Fibroblast of skin of right biceps (primary cell): ENCODE measurements at regions not wholly inside any gene's neighbourhood (a gene's known extent, or its start where the extent isn't known, plus 50 kb on each side); places are given as distances from the start of the nearest gene placed in this dataset.
"Not testable (repeated sequence)": the region's sequence is repeated elsewhere in the genome, so short reads cannot be mapped to it uniquely, and the experiment has no call there.

Source experiments
- DNase-seq: peaks from one replicate; pipeline ENCODE4 v3.0.0-alpha.2; 2013

DNA sequence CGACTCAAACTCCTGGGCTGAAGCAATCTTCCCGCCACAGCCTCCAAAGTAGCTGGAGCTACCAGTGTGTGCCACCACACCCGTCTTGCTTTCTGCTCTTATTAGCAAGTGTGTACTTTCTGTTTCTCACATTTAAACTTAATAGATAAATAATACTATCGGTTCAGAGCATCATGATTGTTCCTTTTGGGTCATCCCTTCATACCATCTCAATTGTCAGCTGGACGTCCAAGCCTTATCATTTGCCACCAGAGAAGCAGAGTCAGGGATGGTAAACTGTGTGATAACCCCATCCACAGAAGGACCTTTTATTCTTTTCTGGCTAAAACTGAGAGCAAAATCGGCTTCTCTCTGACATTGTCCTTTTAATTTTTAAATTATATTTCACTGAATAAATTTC is 279.8 kb upstream of the GOT2 start:
- DNase-seq = no peak

DNA sequence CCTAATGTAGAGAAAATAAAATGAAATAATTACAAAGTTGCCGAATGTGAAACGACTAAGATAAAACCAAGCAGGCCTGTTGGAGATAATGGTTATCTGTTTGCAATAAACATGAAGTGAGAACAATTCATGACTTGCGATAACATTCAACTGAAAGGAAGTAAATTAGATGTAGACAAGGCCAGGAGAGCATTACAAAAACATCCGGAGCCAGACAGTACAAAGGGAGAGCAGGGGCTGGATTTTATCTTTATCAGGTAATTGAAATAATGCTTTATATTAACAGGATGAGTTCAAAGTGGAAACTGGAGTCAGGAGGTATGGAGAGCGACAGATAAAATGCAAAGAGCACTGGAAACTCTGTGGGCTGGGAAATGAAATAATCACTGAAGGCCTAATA is 265.6 kb upstream of the GOT2 start:
- DNase-seq = no peak

DNA sequence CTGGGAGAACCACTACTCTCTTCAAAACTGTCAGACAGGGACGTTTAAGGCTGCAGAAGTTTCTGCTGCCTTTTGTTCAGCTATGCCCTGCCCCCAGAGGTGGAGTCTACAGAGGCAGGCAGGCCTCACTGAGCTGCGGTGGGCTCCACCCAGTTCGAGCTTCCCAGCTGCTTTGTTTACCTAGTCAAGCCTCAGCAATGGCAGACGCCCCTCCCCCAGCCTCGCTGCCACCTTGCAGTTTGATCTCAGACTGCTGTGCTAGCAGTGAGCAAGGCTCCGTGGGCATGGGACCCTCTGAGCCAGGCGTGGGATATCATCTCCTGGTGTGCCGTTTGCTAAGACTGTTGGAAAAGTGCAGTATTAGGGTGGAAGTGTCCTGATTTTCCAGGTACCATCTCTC is 258.6 kb upstream of the GOT2 start:
- not testable (repeated sequence) for DNase-seq

DNA sequence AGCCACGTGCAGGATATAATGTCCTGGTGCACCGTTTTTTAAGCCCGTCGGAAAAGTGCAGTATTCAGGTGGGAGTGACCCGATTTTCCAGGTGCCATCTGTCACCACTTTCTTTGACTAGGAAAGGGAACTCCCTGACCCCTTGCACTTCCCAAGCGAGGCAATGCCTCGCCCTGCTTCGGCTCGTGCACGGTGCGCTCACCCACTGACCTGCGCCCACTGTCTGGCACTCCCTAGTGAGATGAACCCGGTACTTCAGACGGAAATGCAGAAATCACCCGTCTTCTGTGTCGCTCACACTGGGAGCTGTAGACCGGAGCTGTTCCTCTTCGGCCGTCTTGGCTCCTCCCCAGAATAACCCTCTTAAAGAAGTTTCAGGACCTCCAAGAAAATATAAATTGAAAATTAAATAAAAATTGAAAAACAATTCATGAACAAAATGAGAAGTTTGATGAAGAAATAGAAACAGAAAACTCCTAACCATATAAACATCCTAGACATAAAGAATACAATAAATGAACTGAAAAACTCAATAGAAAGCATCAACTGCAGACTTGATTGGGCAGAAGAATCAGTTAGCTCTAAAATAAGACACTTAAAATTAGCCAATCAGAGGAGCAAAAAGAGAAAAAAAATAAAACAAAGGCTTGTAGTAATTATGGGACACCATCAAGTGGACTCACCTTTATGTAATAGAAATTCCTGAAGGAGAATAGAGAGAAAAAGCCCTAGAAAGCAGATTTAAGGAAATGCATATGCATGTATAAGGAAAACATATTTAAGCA is 249.3 kb upstream of the GOT2 start:
- not testable (repeated sequence) for DNase-seq

DNA sequence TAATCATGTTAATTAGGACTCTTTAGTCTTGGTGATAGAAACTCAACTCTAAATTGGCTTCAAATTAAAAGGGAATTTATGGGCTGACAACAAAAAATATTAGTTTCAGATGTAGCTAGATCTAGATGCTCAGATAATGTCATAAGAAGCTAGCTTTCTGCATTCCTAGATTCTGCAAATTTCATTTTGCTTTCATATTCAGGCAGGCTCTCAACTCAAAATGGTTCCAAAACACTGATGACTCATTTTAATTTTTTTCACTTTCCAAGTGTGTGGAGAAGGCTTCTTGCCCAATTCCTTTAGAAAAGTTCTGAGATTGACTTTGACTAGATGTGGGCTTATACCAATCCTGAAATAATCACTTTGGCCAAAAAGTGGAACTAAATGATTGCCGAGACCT is 236.7 kb upstream of the GOT2 start:
- peak; percentile 58 for DNase-seq

DNA sequence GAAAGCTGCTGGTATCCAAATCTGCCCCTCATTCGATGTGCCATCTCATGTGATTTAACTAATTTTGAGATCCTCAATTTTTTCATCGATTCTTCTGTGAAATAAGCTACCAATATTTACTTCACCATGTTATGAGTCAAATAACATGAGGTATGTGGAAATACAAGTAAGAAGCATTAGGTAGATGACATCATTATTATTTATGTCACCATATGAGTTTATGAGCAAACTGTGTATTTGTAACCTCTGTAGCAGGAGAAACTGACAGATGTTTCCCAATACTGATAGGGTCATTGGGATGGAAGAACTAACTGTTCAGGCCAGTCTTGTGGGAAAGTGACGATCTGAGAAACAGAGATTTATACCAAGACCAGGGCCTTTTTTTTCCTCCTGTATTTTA is 229.4 kb upstream of the GOT2 start:
- DNase-seq = no peak

DNA sequence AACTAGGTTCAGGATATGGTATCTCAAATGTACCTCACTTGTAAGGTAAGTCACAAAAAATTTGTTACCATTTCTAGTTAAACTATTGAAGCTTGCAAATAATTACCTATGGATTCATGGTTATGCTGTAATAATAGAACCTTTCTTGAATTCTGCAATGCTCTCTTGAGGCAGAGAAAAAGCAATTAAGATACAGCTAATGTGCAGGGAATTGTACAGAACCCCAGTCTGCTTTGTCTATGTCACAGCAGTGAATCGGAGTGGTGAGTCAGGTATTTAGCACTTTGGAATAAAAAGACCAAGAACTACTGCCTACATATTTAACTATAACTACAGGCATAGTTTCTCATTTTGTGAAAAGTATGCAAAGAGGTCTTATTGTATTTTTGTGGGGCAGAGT is 228.7 kb upstream of the GOT2 start:
- DNase-seq = no peak

DNA sequence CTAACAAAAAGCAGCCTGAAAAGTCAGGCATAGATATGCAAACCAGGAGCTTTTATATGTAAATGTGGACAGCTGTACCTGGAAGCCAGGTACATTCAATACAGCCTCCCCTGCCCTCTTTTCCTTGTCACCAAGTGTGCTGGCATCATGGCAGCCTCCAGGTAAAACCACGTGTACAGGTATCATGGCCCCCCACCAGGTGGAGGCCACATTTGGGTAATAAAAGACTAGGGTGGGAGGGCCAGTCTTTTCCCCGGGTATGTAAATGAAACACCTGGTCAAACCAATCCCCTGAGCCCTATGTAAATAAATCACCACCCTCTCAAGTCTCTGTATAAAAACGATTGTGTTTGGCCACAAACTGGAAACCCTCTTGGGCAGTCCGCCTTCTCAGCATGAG is 226.4 kb upstream of the GOT2 start:
- DNase-seq = no peak

DNA sequence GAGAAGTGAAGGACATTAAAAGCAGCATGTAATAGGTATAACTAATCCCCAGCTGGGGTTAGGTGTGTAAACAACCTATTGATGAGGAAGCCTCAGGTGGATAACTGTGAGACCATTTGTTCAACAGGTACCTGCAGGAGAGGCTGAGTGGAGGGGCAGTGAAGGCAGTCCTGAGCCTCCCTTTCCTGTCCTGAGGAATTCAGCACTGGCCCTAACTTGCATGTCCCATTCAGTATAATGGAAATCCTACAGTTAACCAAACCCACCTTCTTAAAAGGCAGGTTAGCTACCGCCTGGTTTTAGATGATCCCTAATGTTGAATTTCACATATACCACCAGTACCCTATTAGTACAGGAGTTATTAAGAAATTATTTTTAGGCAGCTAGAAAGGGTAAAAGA is 225.9 kb upstream of the GOT2 start:
- no peak for DNase-seq

DNA sequence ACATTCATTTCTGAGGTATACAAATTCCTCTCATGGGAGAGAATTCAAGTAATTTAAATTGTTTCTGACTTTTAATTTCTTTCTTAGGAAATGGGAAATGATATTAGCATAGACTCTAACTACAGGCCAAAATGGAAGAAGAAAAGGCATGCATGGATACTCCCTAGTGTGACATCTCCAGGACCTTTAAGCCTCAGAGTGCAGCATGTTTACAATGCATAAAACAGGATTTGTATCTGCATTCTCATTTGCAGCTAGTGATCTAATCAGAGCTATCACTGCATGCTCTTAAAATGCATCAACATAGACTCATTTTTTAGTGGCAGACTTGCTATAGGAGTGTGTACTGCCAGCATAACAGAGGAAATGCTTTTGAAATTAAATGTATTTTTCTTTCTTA is 224.6 kb upstream of the GOT2 start:
- DNase-seq = no peak

DNA sequence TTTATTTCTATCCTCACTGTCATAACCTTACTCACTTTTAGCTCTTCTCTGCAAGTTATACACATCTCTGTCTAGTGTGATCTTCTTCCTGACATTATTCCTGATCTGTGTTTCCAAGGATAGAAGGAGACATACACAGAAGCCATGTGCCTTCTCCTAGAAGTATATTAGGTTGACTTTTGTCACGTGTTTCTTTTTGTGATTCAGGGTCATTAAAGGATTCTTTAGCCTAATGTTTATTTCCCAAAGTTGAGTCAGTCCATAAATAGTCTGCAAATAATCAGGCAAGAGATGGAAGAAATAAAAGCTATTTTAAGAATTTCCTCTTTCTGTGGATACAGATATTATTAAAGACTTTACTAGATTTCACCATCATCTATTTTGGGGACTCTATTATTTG is 214.1 kb upstream of the GOT2 start:
- DNase-seq = peak; percentile 18

DNA sequence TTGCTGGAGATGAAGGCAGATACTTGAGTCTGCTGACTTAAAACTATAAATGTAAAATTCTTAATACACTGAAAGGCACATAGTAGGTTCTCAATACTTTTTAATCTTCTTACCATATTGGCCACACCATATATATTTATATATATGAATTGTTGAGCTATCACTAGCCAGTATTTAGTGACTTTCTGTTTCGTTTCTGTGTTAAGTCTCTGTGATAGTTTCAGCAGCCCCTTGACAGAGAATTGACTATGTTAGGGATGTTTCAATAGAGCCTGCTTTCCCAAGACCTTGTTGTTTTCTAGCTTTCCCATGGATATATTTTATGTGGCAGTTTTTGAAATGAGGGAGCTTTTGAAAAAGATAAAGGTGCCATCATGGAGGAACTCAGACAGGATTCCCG is 206.5 kb upstream of the GOT2 start:
- DNase-seq = no peak

DNA sequence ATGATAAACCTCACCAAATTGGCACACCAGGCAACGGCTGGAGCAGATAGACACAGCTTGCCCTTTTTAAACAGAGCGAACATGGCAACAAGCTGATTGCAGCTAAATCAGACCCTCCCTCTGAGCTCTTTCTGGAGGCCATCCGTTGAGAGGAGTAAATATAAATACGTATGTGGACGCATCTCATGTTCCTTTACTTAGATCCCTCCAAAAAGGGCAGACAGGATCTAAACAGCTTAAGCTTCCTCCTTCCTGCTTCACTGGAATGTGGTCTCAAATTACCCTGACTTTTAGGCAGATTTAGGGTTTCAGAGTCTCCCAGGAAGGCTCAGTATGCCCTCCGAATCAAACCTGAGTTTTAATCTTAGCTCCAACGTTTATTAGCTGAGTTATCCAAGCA is 204.7 kb upstream of the GOT2 start:
- DNase-seq = no peak

DNA sequence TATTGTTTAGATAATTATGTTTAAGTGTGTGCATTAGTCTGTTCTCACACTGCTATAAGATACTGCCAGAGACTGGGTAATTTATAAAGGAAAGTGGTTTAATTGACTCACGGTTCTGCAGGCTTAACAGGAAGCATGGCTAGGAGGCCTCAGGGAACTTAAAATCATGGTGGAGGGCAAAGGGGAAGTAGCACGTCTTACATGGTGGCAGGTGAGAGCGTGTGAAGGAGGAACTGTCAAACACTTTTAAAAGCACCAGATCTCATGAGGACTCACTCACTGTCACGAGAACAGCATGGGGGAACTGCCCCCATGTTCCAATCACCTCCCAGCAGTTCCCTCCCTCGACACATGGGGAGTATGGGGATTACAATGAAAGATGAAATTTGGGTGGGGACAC is 203.5 kb upstream of the GOT2 start:
- no peak for DNase-seq

DNA sequence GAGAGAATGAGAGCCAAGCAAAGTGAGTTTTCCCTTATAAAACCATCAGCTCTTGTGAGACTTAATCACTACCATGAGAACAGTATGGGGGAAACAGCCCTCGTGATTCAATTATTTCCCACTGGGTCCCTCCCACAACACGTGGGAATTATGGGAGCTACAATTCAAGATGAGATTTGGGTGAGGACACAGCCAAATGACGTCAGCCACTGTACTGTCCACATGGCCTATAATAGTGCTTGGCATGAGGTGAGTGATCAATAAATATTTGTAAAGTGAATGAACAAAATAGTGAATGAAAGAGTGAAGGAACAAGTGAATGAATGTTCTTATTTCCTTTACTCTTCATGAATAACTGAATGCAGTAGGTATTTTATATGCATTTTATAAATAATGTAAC is 199.1 kb upstream of the GOT2 start:
- no peak for DNase-seq

DNA sequence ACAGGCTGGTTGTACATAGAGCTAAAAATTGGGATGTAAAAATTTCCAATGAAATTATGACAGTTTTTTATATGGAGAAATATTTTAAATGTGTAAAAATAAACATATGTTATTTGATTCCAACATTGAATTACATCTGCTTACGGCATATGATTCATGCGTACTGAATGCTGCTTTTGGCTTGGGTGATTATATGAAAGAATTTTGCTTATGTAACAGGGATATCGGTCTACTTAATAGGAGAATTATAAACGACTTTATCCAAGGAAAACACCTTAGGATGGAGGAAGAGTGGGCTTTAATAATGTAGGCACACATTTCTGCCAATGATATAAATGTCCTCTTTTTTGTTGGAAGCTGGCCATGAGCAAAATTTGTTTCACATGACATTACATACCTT is 197.3 kb upstream of the GOT2 start:
- peak; percentile 37 for DNase-seq

DNA sequence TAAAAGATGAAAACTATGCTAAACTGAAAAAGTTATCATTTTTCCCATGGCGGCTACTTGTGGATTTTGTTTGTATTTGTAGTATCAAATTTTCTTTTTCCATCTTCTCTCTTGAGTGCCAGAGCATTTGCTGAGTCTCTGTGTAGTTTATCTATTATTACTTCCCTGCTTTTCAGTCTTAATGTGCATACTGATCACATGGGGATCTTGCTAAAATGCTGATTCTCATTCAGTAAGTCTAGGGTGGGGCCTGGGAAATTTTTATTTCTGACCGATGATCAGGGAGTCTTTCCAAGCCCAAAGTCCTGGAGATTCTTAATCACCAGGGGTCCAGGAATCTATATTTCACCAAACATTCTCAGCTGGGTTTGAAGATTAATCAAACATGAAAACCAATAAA is 189.0 kb upstream of the GOT2 start:
- no peak for DNase-seq

DNA sequence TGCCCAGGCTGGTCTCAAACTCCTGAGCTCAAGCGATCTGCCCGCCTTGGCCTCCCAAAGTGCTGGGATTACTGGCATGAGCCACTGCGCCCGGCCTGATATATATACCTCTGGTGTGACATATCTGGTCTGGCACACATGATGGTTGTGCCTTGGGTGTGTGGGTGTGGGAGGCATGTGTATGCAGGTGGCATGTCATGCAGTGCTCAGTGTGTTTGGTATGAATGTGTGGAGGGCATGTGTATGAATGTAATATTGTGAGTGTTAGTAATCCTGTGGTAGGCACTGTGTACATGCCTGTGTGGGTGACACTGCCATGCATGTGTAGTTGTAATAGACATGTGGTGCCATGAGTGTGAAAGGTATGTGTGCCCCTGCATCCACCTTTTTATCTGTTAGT is 179.3 kb upstream of the GOT2 start:
- no peak for DNase-seq

DNA sequence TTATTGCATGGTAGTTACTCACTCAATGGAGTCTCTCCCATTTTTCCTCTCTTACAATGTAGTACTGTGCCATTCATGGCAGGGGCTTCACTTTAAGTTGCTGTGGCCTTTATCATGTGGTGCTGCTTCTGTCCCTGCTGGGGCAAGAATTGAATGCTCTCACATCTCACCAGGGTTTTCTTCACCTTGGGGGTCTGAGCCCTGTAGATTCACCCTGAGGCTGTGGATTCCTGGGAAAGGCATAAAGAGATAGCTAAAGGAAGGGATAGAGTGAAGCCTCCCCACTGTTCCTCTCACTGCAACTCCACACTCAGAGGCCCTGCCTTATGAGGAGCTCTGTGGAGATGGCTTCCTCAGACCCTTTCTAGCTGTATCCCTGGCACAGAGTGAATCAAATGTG is 178.5 kb upstream of the GOT2 start:
- no peak for DNase-seq

DNA sequence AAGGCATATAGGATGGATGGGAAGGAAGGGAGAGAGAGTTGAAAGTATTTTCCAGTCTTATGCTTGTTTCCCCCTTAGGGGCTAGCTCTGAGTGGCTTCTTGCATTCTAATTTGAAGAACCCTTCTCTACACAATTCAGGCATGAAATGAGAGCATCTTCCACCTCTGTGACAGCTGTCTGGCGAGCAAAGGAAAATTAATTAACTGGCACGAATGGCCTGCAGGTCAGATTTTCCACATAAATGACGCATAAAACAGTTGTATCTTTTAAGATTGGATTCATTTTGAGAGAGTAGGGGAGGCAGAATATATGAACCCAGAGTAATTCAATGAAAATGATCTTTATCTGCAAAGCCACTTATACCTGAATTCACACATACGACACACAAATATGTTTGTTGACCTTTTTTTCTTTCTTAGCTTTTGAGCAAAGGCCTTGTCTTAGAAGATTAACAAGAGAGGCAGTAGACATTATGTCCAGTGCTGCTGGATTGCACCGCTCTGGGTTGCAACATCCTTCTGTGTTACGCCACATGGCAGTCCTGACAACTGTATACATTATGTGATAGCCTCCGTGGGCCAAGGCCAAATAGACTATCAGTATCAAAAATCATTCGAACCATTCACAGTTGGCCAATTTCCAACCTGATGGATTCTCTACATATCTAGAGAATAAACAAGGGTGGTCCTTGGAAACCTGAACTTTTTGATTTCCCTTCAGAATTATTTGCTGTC is 173.0 kb upstream of the GOT2 start:
- no peak for DNase-seq

DNA sequence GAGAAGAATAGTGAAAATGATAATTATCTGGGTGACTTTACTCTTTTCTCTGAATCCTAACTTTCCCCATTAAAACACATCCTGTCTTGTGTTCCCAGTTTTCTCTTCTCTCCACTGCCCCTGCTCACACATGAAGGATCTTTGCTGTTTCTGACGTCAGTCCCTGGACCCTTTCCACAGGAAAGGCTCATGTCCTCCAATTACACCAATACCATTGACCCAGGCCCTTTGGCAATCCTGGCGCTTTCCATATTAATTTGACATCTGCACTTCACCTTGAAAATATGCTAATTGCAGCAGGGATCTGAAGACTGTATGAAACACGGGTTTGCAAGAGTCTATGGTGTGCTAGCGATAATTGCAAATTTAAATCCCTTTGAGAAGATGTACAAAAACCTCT is 170.2 kb upstream of the GOT2 start:
- no peak for DNase-seq

DNA sequence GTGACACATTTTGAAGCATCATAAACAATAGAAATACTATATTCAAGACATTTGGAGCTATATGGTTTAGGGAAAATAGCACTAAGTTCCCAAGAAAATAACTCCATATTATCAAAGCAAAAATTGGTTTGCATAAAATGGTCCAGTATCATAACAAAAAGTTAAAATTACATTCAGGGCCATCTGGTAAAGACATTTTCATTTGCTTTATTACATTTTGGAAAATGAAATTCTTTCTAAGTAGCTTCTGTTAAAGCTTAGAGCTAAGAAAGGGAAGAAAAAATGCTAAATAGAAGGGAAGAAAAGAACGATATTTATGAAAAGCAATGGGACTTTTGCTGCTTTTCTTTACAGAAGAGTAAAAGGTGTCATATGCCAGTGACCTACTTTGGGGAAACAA is 155.4 kb upstream of the GOT2 start:
- no peak for DNase-seq

DNA sequence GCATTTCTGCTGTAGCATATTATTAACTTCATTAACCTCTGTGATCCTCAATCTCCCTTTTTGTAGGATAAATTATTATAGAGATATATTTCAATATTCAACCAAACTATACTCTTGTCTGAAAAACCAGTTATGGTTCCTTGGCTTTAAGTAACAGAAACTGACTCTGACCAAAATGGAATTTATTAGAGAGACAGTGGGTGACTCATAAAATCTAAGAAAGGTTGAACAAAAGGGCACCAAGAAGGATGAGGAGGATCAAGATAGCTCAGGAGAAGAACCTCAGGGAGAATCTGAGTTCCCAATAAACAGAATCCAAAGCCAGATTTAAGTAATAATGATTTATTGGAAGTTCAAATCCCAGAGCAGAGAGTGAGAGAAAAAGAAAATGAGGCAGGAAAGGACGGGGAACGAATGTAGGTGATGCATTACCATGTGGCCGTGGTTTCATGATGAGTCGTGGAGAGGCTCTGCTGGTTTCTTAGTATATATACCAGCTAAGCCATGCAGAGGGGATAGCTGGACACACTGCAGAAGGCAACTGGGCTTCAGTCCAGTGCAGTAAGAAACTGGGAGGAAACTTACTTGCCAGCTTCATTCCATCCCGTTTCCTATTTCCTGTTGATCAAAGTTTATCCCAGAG is 151.5 kb upstream of the GOT2 start:
- DNase-seq = peak; percentile 28

DNA sequence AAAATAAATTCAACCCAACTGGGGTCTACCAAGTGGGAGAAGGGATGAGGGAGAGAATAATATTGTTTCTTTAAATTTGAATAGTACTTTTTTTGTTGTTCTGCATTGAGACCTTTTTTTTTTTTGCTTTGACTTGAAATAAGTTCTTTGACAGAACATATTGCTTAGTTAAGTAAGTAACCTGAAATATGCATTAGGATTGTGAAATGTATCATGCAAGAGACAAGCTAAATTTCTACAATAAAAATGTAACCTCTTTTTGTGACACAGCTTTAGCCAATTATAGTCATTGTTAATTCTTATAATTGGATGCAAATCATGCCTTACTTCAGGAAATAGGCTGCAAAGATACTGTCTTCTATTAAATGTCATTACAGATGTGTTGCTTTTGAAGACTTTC is 150.0 kb upstream of the GOT2 start:
- no peak for DNase-seq
